ENCODE measurements at regions not wholly inside any gene's neighbourhood (a gene's known extent, or its start where the extent isn't known, plus 50 kb on each side); places are given as distances from the start of the nearest gene placed in this dataset.

DNA sequence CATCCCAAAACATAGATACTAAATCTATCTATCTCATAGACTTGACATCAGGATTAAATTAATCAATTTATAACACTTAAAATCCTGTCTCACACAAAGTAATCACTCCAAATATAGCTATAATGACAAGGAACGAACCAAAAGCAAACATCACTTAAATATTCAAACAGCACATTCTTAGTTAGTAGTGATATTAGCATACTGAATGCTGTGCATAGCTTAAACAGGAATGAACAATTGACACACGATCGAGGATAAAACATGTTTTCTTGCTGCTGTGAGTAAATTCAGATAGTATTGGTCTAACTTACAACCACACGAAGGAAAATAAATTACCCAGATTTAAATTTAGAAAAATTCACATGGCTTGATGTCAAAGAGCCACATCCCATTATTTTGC is 58.9 kb upstream of the SNTG2 start:
- H4K20me1 ChIP-seq (replicated peaks; ENCODE audit: insufficient read depth), result no peaks in the 10 kb centered on the region
- H3F3A ChIP-seq (replicated peaks; ENCODE audit: low read depth), result no peaks in the 10 kb centered on the region
- no peak overlapping the region for H3K4me3 ChIP-seq
- TF ChIP-seq NANOG (IDR thresholded peaks at IDR 0.05; ENCODE audit: borderline replicate concordance) (no peak), STAT1 (IDR thresholded peaks at IDR 0.05; ENCODE audit: unreplicated experiment) (no peak), CREB1 (CRISPR knock-in tag; IDR thresholded peaks at IDR 0.05; ENCODE audit: low read depth) (no peak), ZNF331 (CRISPR knock-in tag; IDR thresholded peaks at IDR 0.05; ENCODE audit: low read depth) (no peak), CTCF (conservative IDR thresholded peaks at IDR 0.05; ENCODE audit: low read depth in 2 of 2) (no peak), ZNF114 (CRISPR knock-in tag; IDR thresholded peaks at IDR 0.05) (no peak), JUNB (IDR thresholded peaks at IDR 0.05; ENCODE audit: unreplicated experiment) (no peak), EZH2phosphoT487 (IDR thresholded peaks at IDR 0.05; ENCODE audit: unreplicated experiment) (no peak), EZH2 (IDR thresholded peaks at IDR 0.05; ENCODE audit: low read depth, unreplicated experiment) (no peak)
- TF ChIP-seq, protein P1, sequence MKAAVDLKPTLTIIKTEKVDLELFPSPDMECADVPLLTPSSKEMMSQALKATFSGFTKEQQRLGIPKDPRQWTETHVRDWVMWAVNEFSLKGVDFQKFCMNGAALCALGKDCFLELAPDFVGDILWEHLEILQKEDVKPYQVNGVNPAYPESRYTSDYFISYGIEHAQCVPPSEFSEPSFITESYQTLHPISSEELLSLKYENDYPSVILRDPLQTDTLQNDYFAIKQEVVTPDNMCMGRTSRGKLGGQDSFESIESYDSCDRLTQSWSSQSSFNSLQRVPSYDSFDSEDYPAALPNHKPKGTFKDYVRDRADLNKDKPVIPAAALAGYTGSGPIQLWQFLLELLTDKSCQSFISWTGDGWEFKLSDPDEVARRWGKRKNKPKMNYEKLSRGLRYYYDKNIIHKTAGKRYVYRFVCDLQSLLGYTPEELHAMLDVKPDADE (IDR thresholded peaks at IDR 0.05), result no peak
- TF ChIP-seq, protein P2, sequence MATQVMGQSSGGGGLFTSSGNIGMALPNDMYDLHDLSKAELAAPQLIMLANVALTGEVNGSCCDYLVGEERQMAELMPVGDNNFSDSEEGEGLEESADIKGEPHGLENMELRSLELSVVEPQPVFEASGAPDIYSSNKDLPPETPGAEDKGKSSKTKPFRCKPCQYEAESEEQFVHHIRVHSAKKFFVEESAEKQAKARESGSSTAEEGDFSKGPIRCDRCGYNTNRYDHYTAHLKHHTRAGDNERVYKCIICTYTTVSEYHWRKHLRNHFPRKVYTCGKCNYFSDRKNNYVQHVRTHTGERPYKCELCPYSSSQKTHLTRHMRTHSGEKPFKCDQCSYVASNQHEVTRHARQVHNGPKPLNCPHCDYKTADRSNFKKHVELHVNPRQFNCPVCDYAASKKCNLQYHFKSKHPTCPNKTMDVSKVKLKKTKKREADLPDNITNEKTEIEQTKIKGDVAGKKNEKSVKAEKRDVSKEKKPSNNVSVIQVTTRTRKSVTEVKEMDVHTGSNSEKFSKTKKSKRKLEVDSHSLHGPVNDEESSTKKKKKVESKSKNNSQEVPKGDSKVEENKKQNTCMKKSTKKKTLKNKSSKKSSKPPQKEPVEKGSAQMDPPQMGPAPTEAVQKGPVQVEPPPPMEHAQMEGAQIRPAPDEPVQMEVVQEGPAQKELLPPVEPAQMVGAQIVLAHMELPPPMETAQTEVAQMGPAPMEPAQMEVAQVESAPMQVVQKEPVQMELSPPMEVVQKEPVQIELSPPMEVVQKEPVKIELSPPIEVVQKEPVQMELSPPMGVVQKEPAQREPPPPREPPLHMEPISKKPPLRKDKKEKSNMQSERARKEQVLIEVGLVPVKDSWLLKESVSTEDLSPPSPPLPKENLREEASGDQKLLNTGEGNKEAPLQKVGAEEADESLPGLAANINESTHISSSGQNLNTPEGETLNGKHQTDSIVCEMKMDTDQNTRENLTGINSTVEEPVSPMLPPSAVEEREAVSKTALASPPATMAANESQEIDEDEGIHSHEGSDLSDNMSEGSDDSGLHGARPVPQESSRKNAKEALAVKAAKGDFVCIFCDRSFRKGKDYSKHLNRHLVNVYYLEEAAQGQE (IDR thresholded peaks at IDR 0.05; ENCODE audit: unreplicated experiment), result no peak
- TF ChIP-seq, protein P3, sequence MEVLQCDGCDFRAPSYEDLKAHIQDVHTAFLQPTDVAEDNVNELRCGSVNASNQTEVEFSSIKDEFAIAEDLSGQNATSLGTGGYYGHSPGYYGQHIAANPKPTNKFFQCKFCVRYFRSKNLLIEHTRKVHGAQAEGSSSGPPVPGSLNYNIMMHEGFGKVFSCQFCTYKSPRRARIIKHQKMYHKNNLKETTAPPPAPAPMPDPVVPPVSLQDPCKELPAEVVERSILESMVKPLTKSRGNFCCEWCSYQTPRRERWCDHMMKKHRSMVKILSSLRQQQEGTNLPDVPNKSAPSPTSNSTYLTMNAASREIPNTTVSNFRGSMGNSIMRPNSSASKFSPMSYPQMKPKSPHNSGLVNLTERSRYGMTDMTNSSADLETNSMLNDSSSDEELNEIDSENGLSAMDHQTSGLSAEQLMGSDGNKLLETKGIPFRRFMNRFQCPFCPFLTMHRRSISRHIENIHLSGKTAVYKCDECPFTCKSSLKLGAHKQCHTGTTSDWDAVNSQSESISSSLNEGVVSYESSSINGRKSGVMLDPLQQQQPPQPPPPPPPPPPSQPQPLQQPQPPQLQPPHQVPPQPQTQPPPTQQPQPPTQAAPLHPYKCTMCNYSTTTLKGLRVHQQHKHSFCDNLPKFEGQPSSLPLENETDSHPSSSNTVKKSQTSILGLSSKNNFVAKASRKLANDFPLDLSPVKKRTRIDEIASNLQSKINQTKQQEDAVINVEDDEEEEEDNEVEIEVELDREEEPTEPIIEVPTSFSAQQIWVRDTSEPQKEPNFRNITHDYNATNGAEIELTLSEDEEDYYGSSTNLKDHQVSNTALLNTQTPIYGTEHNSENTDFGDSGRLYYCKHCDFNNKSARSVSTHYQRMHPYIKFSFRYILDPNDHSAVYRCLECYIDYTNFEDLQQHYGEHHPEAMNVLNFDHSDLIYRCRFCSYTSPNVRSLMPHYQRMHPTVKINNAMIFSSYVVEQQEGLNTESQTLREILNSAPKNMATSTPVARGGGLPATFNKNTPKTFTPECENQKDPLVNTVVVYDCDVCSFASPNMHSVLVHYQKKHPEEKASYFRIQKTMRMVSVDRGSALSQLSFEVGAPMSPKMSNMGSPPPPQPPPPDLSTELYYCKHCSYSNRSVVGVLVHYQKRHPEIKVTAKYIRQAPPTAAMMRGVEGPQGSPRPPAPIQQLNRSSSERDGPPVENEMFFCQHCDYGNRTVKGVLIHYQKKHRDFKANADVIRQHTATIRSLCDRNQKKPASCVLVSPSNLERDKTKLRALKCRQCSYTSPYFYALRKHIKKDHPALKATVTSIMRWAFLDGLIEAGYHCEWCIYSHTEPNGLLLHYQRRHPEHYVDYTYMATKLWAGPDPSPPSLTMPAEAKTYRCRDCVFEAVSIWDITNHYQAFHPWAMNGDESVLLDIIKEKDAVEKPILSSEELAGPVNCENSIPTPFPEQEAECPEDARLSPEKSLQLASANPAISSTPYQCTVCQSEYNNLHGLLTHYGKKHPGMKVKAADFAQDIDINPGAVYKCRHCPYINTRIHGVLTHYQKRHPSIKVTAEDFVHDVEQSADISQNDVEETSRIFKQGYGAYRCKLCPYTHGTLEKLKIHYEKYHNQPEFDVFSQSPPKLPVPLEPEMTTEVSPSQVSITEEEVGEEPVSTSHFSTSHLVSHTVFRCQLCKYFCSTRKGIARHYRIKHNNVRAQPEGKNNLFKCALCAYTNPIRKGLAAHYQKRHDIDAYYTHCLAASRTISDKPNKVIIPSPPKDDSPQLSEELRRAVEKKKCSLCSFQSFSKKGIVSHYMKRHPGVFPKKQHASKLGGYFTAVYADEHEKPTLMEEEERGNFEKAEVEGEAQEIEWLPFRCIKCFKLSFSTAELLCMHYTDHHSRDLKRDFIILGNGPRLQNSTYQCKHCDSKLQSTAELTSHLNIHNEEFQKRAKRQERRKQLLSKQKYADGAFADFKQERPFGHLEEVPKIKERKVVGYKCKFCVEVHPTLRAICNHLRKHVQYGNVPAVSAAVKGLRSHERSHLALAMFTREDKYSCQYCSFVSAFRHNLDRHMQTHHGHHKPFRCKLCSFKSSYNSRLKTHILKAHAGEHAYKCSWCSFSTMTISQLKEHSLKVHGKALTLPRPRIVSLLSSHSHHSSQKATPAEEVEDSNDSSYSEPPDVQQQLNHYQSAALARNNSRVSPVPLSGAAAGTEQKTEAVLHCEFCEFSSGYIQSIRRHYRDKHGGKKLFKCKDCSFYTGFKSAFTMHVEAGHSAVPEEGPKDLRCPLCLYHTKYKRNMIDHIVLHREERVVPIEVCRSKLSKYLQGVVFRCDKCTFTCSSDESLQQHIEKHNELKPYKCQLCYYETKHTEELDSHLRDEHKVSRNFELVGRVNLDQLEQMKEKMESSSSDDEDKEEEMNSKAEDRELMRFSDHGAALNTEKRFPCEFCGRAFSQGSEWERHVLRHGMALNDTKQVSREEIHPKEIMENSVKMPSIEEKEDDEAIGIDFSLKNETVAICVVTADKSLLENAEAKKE (CRISPR knock-in tag; IDR thresholded peaks at IDR 0.05), result no peak
- no peaks in the 10 kb centered on the region; the same call in 1 of the 2 replicates for H3K36me3 ChIP-seq (ENCODE audit: insufficient read depth)
- no peaks in the 10 kb centered on the region for H3K9me2 ChIP-seq (ENCODE audit: insufficient read depth)
- no peak overlapping the region for H2AFZ ChIP-seq
- H3K79me2 ChIP-seq (replicated peaks; ENCODE audit: insufficient read depth), result no peaks in the 10 kb centered on the region
- DNase-seq (ENCODE audit: low spot score) (no peak), ATAC-seq (no peak)
- Mint-ChIP-seq H3K36me3 (ENCODE audit: low read depth) (peaks cover 12% of the 10 kb centered on the region), H3K27ac (no peak overlapping the region), H3K4me3 (no peak overlapping the region), H3K9me3 (peaks cover 21% of the 10 kb centered on the region), H3K27me3 (ENCODE audit: insufficient read depth, low read depth, poor library complexity) (peaks cover 27% of the 10 kb centered on the region), H3K4me1 (peaks cover 52% of the 10 kb centered on the region)
- no peak overlapping the region for H3K27ac ChIP-seq (ENCODE audit: low read depth)
- H3K4me2 ChIP-seq, result peak overlapping the region; percentile 32
- H3K4me1 ChIP-seq (ENCODE audit: insufficient read depth), result peaks cover 27% of the 10 kb centered on the region
- H3K27me3 ChIP-seq (ENCODE audit: insufficient read depth), result no peaks in the 10 kb centered on the region

Data from GM23338 (cell line).